ENCODE measurements at regions not wholly inside any gene's neighbourhood (a gene's known extent, or its start where the extent isn't known, plus 50 kb on each side); places are given as distances from the start of the nearest gene placed in this dataset.

- no peak for DNase-seq
These were observed 119.9 kb upstream of the MAFB start for GRCh38 chr20:40808936-40809335.

GRCh38 chr20:40809361-40809760 is 120.3 kb upstream of the MAFB start:
- DNase-seq: no peak

- no peak for DNase-seq
These were observed 121.4 kb upstream of the MAFB start for GRCh38 chr20:40810332-40811000.

- DNase-seq: no peak
These were observed 122.0 kb upstream of the MAFB start for GRCh38 chr20:40811004-40811403.

GRCh38 chr20:40811660-40812414 is 122.8 kb upstream of the MAFB start:
- no peak for DNase-seq

- DNase-seq: no peak
These were observed 123.4 kb upstream of the MAFB start for GRCh38 chr20:40812415-40812925.

- no peak for DNase-seq
These were observed 124.0 kb upstream of the MAFB start for GRCh38 chr20:40813029-40813431.

GRCh38 chr20:40813708-40814630 is 124.9 kb upstream of the MAFB start:
- no peak for DNase-seq

GRCh38 chr20:40814631-40814960 is 125.6 kb upstream of the MAFB start:
- DNase-seq: no peak

- DNase-seq: no peak
These were observed 126.4 kb upstream of the MAFB start for GRCh38 chr20:40815156-40816038.

- no peak for DNase-seq
These were observed 127.0 kb upstream of the MAFB start for GRCh38 chr20:40816039-40816352.

GRCh38 chr20:40821429-40821828 is 132.4 kb upstream of the MAFB start:
- DNase-seq: no peak

GRCh38 chr20:40826699-40827098 is 137.7 kb upstream of the MAFB start:
- no peak for DNase-seq

- DNase-seq: no peak
These were observed 146.3 kb upstream of the MAFB start for GRCh38 chr20:40835321-40835720.

GRCh38 chr20:40838509-40838908 is 149.5 kb upstream of the MAFB start:
- DNase-seq: no peak

- no peak for DNase-seq
These were observed 154.2 kb upstream of the MAFB start for GRCh38 chr20:40843251-40843650.

GRCh38 chr20:40844332-40844731 is 155.3 kb upstream of the MAFB start:
- DNase-seq: no peak

- no peak for DNase-seq
These were observed 159.1 kb upstream of the MAFB start for GRCh38 chr20:40848096-40848495.

GRCh38 chr20:40848526-40848925 is 159.5 kb upstream of the MAFB start:
- DNase-seq: no peak

- no peak for DNase-seq
These were observed 160.4 kb upstream of the MAFB start for GRCh38 chr20:40849456-40849855.

- no peak for DNase-seq
These were observed 162.0 kb upstream of the MAFB start for GRCh38 chr20:40851051-40851450.

- no peak for DNase-seq
These were observed 166.2 kb upstream of the MAFB start for GRCh38 chr20:40855269-40855668.

GRCh38 chr20:40856653-40857052 is 167.6 kb upstream of the MAFB start:
- DNase-seq: no peak

Data from fibroblast of skin of right quadriceps (primary cell).